HepG2 (cell line): ENCODE measurements at regions not wholly inside any gene's neighbourhood (a gene's known extent, or its start where the extent isn't known, plus 50 kb on each side); places are given as distances from the start of the nearest gene placed in this dataset.

Experiments used
- ATF7-NPFF ChIP-seq: sonication (generic); formaldehyde crosslinking; IDR thresholded peaks from 2 replicates; pipeline ENCODE4 v1.8.1; 2023; ENCODE audit warnings: mild to moderate bottlenecking, low read depth, missing genetic modification reagents, moderate library complexity
- CEBPG ChIP-seq: IDR thresholded peaks from 2 replicates; pipeline ENCODE4 v1.6.1; 2016
- KLF11 ChIP-seq: IDR thresholded peaks from 2 replicates; pipeline ENCODE4 v1.6.1; 2016; ENCODE audit warnings: missing compliant biosample characterization
- MBNL3 ChIP-seq: fragments of 250-450 bp; sonication (Bioruptor Pico); conservative IDR thresholded peaks from 2 replicates; pipeline ENCODE4 v1.8.0; 2022; ENCODE audit warnings: mild to moderate bottlenecking, inconsistent platforms
- MIXL1 ChIP-seq: IDR thresholded peaks from 2 replicates; pipeline ENCODE4 v1.6.1; 2016
- MTA3 ChIP-seq: sonication (generic); formaldehyde crosslinking; IDR thresholded peaks from 2 replicates; pipeline ENCODE4 v1.4.0; 2020; ENCODE audit warnings: missing genetic modification reagents
- MTF1 ChIP-seq: sonication (generic); formaldehyde crosslinking; IDR thresholded peaks from 2 replicates; pipeline ENCODE4 v1.5.0; 2020; ENCODE audit warnings: missing genetic modification reagents
- NFRKB ChIP-seq: fragments of 450-650 bp; IDR thresholded peaks from 2 replicates; pipeline ENCODE4 v1.6.1; 2017
- SIN3A ChIP-seq: IDR thresholded peaks from 2 replicates; pipeline ENCODE4 v1.6.1; 2011; ENCODE audit warnings: low read depth, mild to moderate bottlenecking, control low read depth, low read length, borderline replicate concordance
- SP1 ChIP-seq, 2 experiments: fragments of 450-650 bp in 1 of 2; sonication (generic) in 1 of 2; formaldehyde crosslinking in 1 of 2; IDR thresholded peaks; 2 replicates each; pipeline versions ENCODE4 v1.4.0 to v1.6.1; 2016 to 2020; ENCODE audit warnings: missing genetic modification reagents in 1 of 2
- ZBTB8A ChIP-seq: sonication (generic); formaldehyde crosslinking; IDR thresholded peaks from 2 replicates; pipeline ENCODE4 v1.4.0; 2020; ENCODE audit warnings: mild to moderate bottlenecking, low read depth, missing genetic modification reagents, borderline replicate concordance
- ZFP36L2 ChIP-seq: sonication (generic); formaldehyde crosslinking; IDR thresholded peaks from 2 replicates; pipeline ENCODE4 v1.4.0; 2020; ENCODE audit warnings: missing genetic modification reagents
- ZKSCAN5 ChIP-seq: sonication (generic); formaldehyde crosslinking; IDR thresholded peaks from 2 replicates; pipeline ENCODE4 v1.5.1; 2020; ENCODE audit warnings: mild to moderate bottlenecking, missing genetic modification reagents
- ZNF124 ChIP-seq: sonication (generic); formaldehyde crosslinking; IDR thresholded peaks from 2 replicates; pipeline ENCODE4 v1.4.0; 2020; ENCODE audit warnings: missing genetic modification reagents
- ZNF20 ChIP-seq: sonication (generic); formaldehyde crosslinking; IDR thresholded peaks from 2 replicates; pipeline ENCODE4 v1.4.0; 2020; ENCODE audit warnings: mild to moderate bottlenecking, moderate library complexity, missing genetic modification reagents
- ZNF24 ChIP-seq: fragments of 450-650 bp; IDR thresholded peaks from 2 replicates; pipeline ENCODE4 v1.6.1; 2017; ENCODE audit warnings: antibody characterized with exemption, mild to moderate bottlenecking
- ZNF512 ChIP-seq: sonication (generic); formaldehyde crosslinking; IDR thresholded peaks from 2 replicates; pipeline ENCODE4 v1.4.0; 2020; ENCODE audit warnings: mild to moderate bottlenecking, missing genetic modification reagents
- TF ChIP-seq, protein P1 (sequence below): sonication (generic); formaldehyde crosslinking; conservative IDR thresholded peaks from 2 replicates; pipeline ENCODE4 v1.4.0; 2020; ENCODE audit warnings: missing genetic modification reagents

- TF ChIP-seq ATF7-NPFF (no peak), ZBTB8A (CRISPR knock-in tag) (no peak), SIN3A (no peak), KLF11 (no peak), CEBPG (peak; percentile 86), ZNF24 (no peak), SP1 (IDR thresholded peaks at IDR 0.05) (no peak), SP1 (CRISPR knock-in tag; IDR thresholded peaks at IDR 0.05) (no peak), ZFP36L2 (CRISPR knock-in tag) (no peak), MIXL1 (CRISPR knock-in tag) (peak; percentile 37; the same call in 1 of the 2 replicates), MTF1 (CRISPR knock-in tag) (no peak), ZNF512 (CRISPR knock-in tag) (no peak), MBNL3 (CRISPR knock-in tag) (no peak), ZNF124 (CRISPR knock-in tag) (no peak), ZNF20 (peak; percentile 95), ZKSCAN5 (no peak), MTA3 (CRISPR knock-in tag) (no peak), NFRKB (no peak)
- TF ChIP-seq, protein P1, sequence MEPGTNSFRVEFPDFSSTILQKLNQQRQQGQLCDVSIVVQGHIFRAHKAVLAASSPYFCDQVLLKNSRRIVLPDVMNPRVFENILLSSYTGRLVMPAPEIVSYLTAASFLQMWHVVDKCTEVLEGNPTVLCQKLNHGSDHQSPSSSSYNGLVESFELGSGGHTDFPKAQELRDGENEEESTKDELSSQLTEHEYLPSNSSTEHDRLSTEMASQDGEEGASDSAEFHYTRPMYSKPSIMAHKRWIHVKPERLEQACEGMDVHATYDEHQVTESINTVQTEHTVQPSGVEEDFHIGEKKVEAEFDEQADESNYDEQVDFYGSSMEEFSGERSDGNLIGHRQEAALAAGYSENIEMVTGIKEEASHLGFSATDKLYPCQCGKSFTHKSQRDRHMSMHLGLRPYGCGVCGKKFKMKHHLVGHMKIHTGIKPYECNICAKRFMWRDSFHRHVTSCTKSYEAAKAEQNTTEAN (CRISPR knock-in tag): no peak
Observed at GRCh38 chr9:15357050-15357653, 50.1 kb upstream of the TTC39B start (continued).
